ENCODE measurements at regions not wholly inside any gene's neighbourhood (a gene's known extent, or its start where the extent isn't known, plus 50 kb on each side); places are given as distances from the start of the nearest gene placed in this dataset.

DNA sequence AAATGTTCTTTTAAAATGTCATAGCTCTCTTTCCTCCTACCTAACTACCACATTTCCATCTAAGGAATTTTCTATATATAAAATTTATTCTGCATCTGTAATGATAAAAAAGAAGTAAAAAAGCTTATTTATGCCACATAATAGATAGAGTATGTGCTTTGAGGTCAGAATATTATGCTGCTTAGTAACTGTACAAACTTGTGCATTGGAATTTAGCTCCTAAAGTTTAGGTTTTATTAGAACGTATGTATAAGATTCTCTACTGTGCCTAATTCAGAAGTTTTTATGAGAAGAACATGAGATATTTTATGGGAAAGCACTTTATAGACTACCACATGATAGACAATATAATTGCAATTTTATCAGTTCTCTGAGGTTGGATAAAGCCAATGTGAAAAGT lies 384.6 kb downstream of the SLC16A7 start:
- Histone ChIP-seq H4K8ac (ENCODE audit: low read length) (no peak overlapping the region), H2AFZ (ENCODE audit: low read depth, low read length) (no peak overlapping the region), H2BK5ac (ENCODE audit: low read depth, low read length, poor library complexity, severe bottlenecking) (no peak overlapping the region), H3K36me3 (ENCODE audit: control insufficient read depth in 1 of 2, insufficient read depth in 2 of 2, low read depth in 1 of 2, low read length in 2 of 2) (no peaks in the 10 kb centered on the region), H3K4me2 (ENCODE audit: low read length, poor library complexity, severe bottlenecking) (no peak overlapping the region), H3K9me3 (ENCODE audit: control insufficient read depth, low read length) (peaks cover 2% of the 10 kb centered on the region), H2BK12ac (ENCODE audit: low read length in 2 of 2) (no peak overlapping the region), H2BK120ac (ENCODE audit: low read depth, low read length) (no peak overlapping the region), H3K27ac (ENCODE audit: low read length, poor library complexity, severe bottlenecking) (no peak overlapping the region), H3K18ac (ENCODE audit: low read depth in 1 of 2, low read length in 2 of 2) (no peak overlapping the region), H3K9ac (ENCODE audit: low read length) (no peak overlapping the region), H3K4me1 (ENCODE audit: control insufficient read depth, insufficient read depth, low read depth, low read length) (no peaks in the 10 kb centered on the region), H3K79me1 (replicated peaks; ENCODE audit: low read length, poor library complexity, severe bottlenecking) (no peaks in the 10 kb centered on the region), H3K23ac (ENCODE audit: low read length in 2 of 2) (no peak overlapping the region), H3K4me3 (ENCODE audit: insufficient read depth in 1 of 2, low read depth in 1 of 2, low read length in 2 of 2) (no peak overlapping the region), H3K27me3 (ENCODE audit: control insufficient read depth in 1 of 2, insufficient read depth in 1 of 2, low read length in 2 of 2) (no peaks in the 10 kb centered on the region), H2BK15ac (ENCODE audit: low read depth, poor library complexity, severe bottlenecking) (no peak overlapping the region), H2AK5ac (ENCODE audit: low read length, severe bottlenecking) (no peak overlapping the region), H3K14ac (ENCODE audit: low read length in 2 of 2) (no peak overlapping the region), H3K4ac (ENCODE audit: low read depth in 1 of 2, low read length in 2 of 2) (no peak overlapping the region), H4K91ac (ENCODE audit: low read length) (no peak overlapping the region)
- no CpG with 5 or more reads among the region's 1 CpG for WGBS
- no peak for DNase-seq

DNA sequence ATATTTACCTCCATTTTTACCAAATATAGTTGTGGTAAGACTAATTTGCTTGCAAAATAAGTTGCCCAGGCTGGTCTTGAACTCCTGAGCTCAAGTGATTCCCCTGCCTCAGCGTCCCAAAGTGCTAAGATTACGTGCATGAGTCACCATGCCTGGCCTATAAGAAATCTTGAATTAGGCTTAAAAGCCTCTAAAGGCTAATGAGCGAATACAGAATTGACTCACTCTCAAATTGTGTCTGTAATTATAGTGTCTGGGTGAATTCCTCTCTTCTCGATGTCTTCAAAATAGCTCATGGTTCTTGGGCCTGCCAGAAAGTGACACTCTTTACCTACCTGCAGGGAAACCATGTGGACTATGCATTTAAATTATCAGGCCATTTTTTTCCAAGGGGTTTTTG lies 403.5 kb downstream of the SLC16A7 start:
- H2BK12ac ChIP-seq (ENCODE audit: low read length in 2 of 2) = no peak overlapping the region
- H3K9ac ChIP-seq (ENCODE audit: low read length) = no peak overlapping the region
- no peak overlapping the region for H3K4me2 ChIP-seq (ENCODE audit: low read length, poor library complexity, severe bottlenecking)
- H2AFZ ChIP-seq (ENCODE audit: low read depth, low read length) = no peak overlapping the region
- H2BK120ac ChIP-seq (ENCODE audit: low read depth, low read length) = no peak overlapping the region
- no peaks in the 10 kb centered on the region for H3K36me3 ChIP-seq (ENCODE audit: control insufficient read depth in 1 of 2, insufficient read depth in 2 of 2, low read depth in 1 of 2, low read length in 2 of 2)
- H4K8ac ChIP-seq (ENCODE audit: low read length) = no peak overlapping the region
- H3K4ac ChIP-seq (ENCODE audit: low read depth in 1 of 2, low read length in 2 of 2) = no peak overlapping the region
- no peak for DNase-seq
- H3K4me1 ChIP-seq (ENCODE audit: control insufficient read depth, insufficient read depth, low read depth, low read length) = no peaks in the 10 kb centered on the region
- H2BK5ac ChIP-seq (ENCODE audit: low read depth, low read length, poor library complexity, severe bottlenecking) = no peak overlapping the region
- no peaks in the 10 kb centered on the region for H3K79me1 ChIP-seq (replicated peaks; ENCODE audit: low read length, poor library complexity, severe bottlenecking)
- no peak overlapping the region for H2BK15ac ChIP-seq (ENCODE audit: low read depth, poor library complexity, severe bottlenecking)
- H3K27me3 ChIP-seq (ENCODE audit: control insufficient read depth in 1 of 2, insufficient read depth in 1 of 2, low read length in 2 of 2) = no peaks in the 10 kb centered on the region
- H3K14ac ChIP-seq (ENCODE audit: low read length in 2 of 2) = no peak overlapping the region
- WGBS = 83% methylated on average over 4 of the region's 4 CpGs
- H2AK5ac ChIP-seq (ENCODE audit: low read length, severe bottlenecking) = no peak overlapping the region
- no peak overlapping the region for H3K23ac ChIP-seq (ENCODE audit: low read length in 2 of 2)
- H3K27ac ChIP-seq (ENCODE audit: low read length, poor library complexity, severe bottlenecking) = no peak overlapping the region
- H3K4me3 ChIP-seq (ENCODE audit: insufficient read depth in 1 of 2, low read depth in 1 of 2, low read length in 2 of 2) = no peak overlapping the region
- no peak overlapping the region for H4K91ac ChIP-seq (ENCODE audit: low read length)
- peaks cover 2% of the 10 kb centered on the region for H3K9me3 ChIP-seq (ENCODE audit: control insufficient read depth, low read length)
- no peak overlapping the region for H3K18ac ChIP-seq (ENCODE audit: low read depth in 1 of 2, low read length in 2 of 2)

DNA sequence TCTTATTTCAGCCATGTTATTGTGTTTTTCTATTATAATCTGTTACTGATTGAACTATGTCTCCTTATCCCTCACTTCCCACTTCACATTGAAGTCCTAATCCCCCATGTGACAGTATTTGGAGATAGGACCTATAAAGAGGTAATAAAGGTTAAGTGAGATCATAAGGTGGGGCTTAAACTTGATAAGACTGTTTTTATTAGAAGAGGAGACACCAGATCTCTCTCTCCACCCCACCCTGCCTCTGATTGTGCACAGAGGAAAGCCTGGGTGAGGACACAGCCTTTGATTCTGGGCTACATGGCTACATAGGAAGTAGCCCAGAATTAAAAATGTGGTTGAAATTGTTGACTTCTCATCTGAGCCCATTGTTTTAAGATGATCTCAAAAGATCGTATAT lies 414.7 kb downstream of the SLC16A7 start:
- no peak for DNase-seq
- Histone ChIP-seq H2AK5ac (ENCODE audit: low read length, severe bottlenecking) (no peak overlapping the region), H3K4me3 (ENCODE audit: insufficient read depth in 1 of 2, low read depth in 1 of 2, low read length in 2 of 2) (no peak overlapping the region), H2BK12ac (ENCODE audit: low read length in 2 of 2) (no peak overlapping the region), H3K27me3 (ENCODE audit: control insufficient read depth in 1 of 2, insufficient read depth in 1 of 2, low read length in 2 of 2) (no peaks in the 10 kb centered on the region), H3K79me1 (replicated peaks; ENCODE audit: low read length, poor library complexity, severe bottlenecking) (no peaks in the 10 kb centered on the region), H2AFZ (ENCODE audit: low read depth, low read length) (no peak overlapping the region), H3K4me2 (ENCODE audit: low read length, poor library complexity, severe bottlenecking) (no peak overlapping the region), H3K36me3 (ENCODE audit: control insufficient read depth in 1 of 2, insufficient read depth in 2 of 2, low read depth in 1 of 2, low read length in 2 of 2) (no peaks in the 10 kb centered on the region), H2BK15ac (ENCODE audit: low read depth, poor library complexity, severe bottlenecking) (no peak overlapping the region), H2BK5ac (ENCODE audit: low read depth, low read length, poor library complexity, severe bottlenecking) (no peak overlapping the region), H3K27ac (ENCODE audit: low read length, poor library complexity, severe bottlenecking) (no peak overlapping the region), H3K9me3 (ENCODE audit: control insufficient read depth, low read length) (peaks cover 4% of the 10 kb centered on the region), H4K8ac (ENCODE audit: low read length) (no peak overlapping the region), H3K14ac (ENCODE audit: low read length in 2 of 2) (no peak overlapping the region), H4K91ac (ENCODE audit: low read length) (no peak overlapping the region), H3K4ac (ENCODE audit: low read depth in 1 of 2, low read length in 2 of 2) (no peak overlapping the region), H3K9ac (ENCODE audit: low read length) (no peak overlapping the region), H2BK120ac (ENCODE audit: low read depth, low read length) (no peak overlapping the region), H3K18ac (ENCODE audit: low read depth in 1 of 2, low read length in 2 of 2) (no peak overlapping the region), H3K4me1 (ENCODE audit: control insufficient read depth, insufficient read depth, low read depth, low read length) (no peaks in the 10 kb centered on the region), H3K23ac (ENCODE audit: low read length in 2 of 2) (no peak overlapping the region)
- 74% methylated on average over 1 of the region's 1 CpG for WGBS

DNA sequence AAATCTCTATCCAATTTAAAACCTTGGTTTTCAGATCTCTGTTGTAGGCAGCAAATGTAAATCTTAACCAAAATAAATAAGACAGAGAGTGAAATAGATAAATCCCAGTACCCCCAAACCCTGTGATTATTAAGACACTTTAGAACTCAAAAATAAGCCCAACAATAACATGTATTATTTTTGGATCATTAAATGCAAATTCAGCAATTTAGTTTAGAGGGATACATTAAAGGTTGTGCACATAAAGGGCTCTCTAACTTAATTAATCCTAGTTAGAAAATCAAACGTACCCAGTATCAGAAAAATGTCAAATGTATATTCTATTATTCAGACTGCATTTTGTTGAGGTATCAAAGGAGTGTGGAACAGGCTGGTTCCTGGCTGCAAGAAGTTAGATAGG lies 416.8 kb downstream of the SLC16A7 start:
- Histone ChIP-seq H3K79me1 (replicated peaks; ENCODE audit: low read length, poor library complexity, severe bottlenecking) (no peaks in the 10 kb centered on the region), H2BK5ac (ENCODE audit: low read depth, low read length, poor library complexity, severe bottlenecking) (no peak overlapping the region), H3K18ac (ENCODE audit: low read depth in 1 of 2, low read length in 2 of 2) (no peak overlapping the region), H2BK15ac (ENCODE audit: low read depth, poor library complexity, severe bottlenecking) (no peak overlapping the region), H3K23ac (ENCODE audit: low read length in 2 of 2) (no peak overlapping the region), H3K4me1 (ENCODE audit: control insufficient read depth, insufficient read depth, low read depth, low read length) (no peaks in the 10 kb centered on the region), H2BK120ac (ENCODE audit: low read depth, low read length) (no peak overlapping the region), H3K9ac (ENCODE audit: low read length) (no peak overlapping the region), H4K8ac (ENCODE audit: low read length) (no peak overlapping the region), H3K9me3 (ENCODE audit: control insufficient read depth, low read length) (peaks cover 4% of the 10 kb centered on the region), H2BK12ac (ENCODE audit: low read length in 2 of 2) (no peak overlapping the region), H3K27me3 (ENCODE audit: control insufficient read depth in 1 of 2, insufficient read depth in 1 of 2, low read length in 2 of 2) (no peaks in the 10 kb centered on the region), H3K14ac (ENCODE audit: low read length in 2 of 2) (no peak overlapping the region), H3K27ac (ENCODE audit: low read length, poor library complexity, severe bottlenecking) (no peak overlapping the region), H3K4ac (ENCODE audit: low read depth in 1 of 2, low read length in 2 of 2) (no peak overlapping the region), H2AK5ac (ENCODE audit: low read length, severe bottlenecking) (no peak overlapping the region), H3K4me3 (ENCODE audit: insufficient read depth in 1 of 2, low read depth in 1 of 2, low read length in 2 of 2) (no peak overlapping the region), H4K91ac (ENCODE audit: low read length) (no peak overlapping the region), H3K36me3 (ENCODE audit: control insufficient read depth in 1 of 2, insufficient read depth in 2 of 2, low read depth in 1 of 2, low read length in 2 of 2) (no peaks in the 10 kb centered on the region), H2AFZ (ENCODE audit: low read depth, low read length) (no peak overlapping the region), H3K4me2 (ENCODE audit: low read length, poor library complexity, severe bottlenecking) (no peak overlapping the region)
- no peak for DNase-seq
- WGBS = no CpG with 5 or more reads among the region's 1 CpG

Data from mesenchymal stem cell (in vitro differentiated cells and primary cell).